GM18520 (cell line): ENCODE measurements at regions not wholly inside any gene's neighbourhood (a gene's known extent, or its start where the extent isn't known, plus 50 kb on each side); places are given as distances from the start of the nearest gene placed in this dataset.
"Not testable (repeated sequence)": the region's sequence is repeated elsewhere in the genome, so short reads cannot be mapped to it uniquely, and the experiment has no call there.

Source experiments
- ATAC-seq: cut with Tn5 transposase; IDR thresholded peaks from one replicate; pipeline ENCODE4 v1.9.1; 2021; ENCODE audit not compliant: unreplicated experiment

DNA sequence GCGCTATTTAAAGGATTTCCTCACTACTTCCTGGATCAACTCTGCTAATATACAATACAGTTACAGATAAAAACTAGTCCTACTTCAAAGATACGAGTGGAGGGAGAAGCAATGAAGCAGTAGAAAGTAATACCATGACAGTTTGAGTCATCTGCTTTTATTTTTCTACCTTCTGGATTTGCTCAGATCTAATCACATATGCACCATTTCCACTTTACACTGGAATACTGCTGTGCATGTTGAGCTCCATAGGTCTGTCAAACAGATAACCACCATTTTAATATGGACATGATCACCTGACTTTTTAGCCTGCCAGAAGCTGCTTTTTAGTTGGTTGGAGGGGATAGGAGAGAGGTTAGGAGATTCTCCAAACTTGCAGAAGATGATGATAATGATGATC is 92.5 kb downstream of the MMUT start:
- no peak for ATAC-seq

DNA sequence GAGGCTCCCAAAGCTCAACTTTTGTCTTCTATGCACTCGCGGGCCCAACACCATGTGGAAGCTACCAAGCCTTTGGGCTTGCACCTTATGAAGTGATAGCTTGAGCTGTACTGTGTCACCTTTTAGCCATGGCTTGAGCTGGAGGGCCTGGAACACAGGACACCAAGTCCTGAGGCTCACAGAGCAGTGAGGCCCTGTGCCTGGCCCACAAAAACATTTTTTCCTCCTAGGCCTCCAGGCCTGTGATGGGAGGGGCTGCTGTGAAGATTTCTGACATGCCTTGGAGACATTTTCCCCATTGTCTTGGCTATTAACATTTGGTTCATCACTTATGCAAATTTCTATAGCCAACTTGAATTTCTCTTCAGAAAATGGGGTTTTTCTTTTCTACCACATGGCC is 96.5 kb downstream of the MMUT start:
- ATAC-seq, result no peak

DNA sequence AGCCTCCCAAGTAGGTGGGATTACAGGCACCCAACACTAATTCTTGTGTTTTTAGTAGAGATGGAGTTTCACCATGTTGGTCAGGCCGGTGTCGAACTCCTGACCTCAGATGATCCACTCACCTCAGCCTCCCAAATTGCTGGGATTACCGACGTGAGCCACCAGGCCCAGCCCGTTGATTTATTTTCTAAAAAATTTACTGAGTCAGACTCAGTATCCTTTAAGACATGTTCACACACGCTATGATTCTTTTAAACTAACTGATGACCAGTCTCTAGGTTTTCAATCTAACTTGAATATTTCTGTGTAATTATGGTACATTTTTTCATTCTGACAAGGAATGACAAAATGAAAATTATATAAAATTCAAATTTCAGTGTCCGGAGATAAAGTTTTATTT is 114.5 kb downstream of the MMUT start:
- no peak for ATAC-seq

DNA sequence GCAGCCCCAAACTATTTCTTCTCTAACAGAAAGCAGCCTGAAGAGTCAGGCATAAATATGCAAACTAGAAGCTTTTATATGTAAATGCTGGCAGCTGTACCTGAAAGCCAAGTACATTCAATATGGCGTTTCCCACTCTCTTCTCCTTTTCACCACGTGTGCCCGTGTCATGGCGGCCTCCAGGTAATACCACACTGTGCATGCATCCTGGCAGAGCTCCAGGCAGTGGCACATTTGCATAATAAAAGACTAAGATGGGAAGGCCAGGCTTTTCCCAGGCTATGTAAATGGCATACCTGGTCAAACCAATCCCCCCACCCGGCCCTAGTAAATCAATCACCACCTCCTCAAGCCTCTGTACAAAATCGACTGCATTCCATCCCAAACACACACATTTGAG is 120.6 kb downstream of the MMUT start:
- no peak for ATAC-seq

DNA sequence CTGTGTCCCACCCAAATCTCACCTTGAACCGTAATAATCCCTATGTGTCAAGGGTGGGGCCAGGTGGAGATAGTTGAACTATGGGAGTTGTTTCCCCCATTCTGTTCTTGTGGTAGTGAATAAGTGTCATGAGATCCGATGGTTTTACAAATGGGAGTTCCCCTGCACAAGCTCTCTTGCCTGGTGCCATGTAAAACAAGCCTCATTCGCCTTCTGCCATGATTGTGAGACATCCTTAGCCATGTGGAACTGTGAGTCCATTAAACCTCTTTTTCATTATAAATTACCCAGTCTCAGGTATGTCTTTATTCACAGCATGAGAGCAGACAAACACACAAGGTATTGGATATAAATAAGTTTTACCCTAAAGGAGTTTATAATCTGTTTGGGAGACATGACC is 121.2 kb downstream of the MMUT start:
- ATAC-seq, result no peak

DNA sequence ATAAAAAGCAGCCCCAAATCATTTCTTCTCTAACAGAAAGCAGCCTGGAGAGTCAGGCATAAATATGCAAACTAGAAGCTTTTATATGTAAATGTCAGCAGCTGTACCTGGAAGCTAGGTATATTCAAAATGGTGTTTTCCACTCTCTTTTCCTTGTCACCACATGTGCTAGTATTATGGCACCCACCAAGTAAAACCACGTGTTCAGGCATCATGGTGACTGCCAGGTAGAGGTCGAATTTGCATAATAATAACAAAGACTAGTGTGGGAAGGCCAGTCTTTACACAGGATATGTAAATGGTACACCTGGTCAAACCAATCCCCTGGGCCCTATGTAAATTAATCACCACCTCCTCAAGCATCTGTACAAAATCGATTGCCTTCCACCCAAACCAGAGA is 124.0 kb downstream of the MMUT start:
- ATAC-seq, result no peak

DNA sequence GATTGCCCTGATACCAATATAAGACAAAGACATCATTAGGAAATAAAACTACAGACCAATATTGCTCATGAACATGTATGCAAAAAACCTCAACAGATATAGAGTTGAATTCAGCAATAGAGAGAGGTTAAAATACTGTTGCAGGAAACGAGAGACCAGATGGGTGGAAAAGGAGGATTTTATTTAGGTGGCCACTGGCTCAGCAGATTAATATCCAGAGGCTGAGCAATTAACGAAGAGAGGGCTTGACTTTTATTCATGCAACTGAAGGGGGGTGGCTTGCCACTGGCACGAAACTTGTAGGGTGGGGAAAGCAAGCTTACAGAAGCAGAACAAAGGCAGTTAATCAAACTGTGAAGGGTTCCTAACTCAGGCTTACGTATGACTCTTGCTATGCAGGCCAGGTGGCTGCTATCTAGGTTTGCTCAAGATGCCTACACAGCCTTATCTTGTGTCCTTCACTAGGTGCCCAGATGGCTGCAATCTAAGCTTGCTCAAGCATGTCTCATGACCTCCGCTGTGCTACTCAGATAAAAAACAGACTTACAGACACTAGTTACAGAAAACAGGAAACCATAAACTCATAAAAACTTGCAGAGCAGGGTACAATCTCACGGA is 126.4 kb downstream of the MMUT start:
- no peak for ATAC-seq

DNA sequence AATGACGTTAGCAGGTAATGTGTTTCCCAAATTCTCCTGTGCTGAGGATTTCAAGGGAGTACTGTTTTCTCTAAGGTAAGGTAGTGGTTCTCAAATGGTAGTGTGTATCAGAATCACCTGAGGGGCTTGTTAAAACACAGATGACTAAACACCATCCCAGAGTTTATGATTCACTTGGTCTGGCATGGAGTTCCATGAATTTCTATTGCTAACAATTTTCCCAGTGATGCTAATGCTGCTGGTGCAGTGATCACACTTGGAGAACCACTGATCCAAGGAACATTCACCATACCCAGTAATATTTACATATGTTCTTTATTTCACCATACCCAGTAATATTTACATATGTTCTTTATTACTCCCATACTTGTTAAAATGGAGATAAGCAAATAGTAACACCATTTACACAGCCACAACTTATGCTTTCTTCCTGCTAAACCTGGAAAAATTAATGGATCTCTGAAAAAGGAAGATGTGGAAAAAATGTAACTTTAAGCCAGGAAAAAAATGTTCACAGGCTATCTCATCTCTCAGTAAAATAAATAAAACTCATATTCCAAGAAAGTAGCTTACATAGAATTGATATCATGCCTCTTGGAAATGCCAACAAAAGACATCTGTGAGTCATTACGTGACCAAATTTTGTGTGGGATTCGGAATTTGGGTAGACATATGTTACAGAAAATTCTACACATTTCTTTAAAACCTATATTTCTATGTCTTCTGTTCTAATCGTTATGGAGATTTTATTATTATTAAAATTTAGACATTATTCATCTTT is 129.5 kb downstream of the MMUT start:
- no peak for ATAC-seq

DNA sequence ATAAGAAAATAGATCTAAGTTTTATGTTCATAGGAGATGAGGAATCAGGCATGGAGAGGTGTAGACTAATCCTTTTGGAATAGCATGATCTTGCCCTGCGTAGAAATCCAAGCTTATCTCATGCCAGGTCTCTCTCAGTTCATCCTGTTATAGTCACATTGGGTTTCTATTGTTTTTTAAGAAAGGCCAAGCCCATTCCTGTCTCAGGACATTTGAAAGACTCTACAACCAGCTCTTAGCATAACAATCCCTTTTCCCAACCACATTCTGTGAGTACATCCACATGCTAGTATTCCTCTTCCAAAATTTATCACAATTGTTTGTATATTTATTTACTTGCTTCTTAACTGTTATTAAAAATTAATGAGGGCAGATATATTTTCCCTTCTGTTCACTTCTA is 130.3 kb downstream of the MMUT start:
- no peak for ATAC-seq

DNA sequence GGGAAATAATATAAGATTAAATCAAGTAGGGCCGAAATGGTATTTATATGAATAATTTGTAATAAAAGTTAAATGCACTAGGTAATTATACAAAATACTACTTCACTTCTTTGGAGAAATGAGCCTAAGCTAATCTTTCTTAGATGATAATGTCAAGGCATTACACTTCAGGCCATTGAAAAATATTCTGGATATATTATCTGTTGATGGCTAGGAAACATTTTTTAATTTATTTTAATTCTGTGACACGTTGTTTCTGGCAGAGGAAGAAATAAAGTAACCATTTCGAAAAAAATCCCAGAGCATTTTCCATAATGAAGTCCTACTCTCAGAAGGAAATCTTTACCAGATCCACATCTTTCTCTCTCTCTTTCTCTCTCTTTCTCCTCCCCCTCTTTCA is 133.9 kb downstream of the MMUT start:
- ATAC-seq, result no peak

DNA sequence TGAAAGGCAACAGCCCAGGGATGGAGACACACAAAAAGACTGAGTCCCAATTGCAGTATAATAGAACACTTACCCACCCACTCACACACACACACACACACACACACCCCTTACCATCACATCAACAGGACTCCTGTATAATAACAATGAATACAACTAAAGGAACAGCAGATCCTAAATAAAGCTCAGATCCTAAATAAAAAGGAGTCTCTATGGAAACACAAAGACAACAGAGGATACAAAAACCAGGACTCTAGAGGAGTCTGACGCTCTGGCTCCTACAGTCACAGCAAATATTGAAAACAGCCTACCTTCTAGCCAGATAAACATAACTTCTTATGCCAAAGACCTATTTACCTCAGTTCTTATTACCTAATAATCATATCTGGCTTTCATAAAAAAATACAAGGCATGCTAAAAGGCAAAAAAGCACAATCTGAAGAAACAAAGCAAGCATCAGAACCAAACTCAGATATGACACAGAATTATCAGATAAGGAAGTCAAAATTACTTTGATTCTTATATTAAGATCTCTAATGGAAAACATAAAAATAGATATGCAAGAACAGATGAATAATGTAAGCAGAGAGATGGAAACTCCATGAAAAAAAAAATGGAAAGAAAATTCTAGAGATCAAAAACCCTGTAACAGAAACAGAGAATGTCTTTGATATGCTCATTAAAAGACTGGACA is 134.9 kb downstream of the MMUT start:
- ATAC-seq, result no peak

DNA sequence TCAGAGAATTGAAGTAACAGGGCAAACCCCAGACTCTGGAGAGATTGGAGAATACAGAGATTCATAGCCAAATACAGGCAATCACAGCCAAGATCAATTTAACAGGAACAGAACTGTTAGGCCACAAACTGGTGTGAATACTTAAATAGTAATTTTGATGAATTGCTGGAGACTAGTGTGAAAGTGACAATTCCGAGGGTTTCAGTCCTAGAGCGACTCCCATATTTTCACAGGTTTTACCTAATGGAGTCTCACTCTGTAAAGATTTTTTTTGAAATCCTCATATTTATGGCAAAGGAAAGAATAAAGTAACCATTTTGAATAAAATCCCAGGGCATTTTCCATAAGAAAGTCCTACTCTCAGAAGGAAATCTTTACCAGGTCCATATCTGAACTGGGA is 135.5 kb downstream of the MMUT start:
- ATAC-seq, result no peak

DNA sequence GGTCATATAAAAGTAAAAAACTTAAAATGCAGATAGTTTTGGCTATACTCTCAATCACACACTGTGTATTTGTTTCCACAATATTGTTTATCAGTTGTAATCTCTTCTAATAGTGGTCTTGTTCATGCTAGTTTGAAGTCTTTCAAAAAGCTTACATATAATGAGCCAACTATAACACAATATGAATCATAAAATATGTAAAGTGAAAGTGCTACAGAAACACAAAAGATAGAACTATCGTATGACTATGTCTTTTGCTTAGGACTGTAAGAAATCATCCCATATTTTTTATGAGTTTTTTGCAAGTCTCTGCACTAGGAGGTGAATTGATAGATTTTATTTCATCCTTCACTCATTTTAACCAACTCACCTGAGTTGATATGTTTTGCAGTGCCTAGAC is 136.0 kb downstream of the MMUT start:
- ATAC-seq, result no peak

DNA sequence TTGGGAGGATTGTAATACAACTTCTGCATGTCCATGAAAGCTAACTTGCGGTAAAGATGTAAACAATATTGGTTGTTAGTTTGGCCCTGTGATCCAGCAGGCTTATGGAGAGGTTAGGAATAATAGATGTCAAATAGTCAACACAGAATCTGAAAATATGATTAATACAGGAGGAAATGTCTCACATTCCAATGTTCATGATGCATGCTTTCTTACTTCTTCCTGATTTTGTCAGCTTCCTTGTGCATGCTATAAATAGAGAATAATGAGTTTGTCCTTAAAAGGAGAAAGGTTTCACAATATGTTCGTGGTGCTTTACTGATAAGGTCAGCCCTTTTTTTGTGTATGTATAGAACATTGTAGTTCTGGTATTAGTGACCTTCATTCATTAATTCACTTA is 136.7 kb downstream of the MMUT start:
- ATAC-seq, result no peak

DNA sequence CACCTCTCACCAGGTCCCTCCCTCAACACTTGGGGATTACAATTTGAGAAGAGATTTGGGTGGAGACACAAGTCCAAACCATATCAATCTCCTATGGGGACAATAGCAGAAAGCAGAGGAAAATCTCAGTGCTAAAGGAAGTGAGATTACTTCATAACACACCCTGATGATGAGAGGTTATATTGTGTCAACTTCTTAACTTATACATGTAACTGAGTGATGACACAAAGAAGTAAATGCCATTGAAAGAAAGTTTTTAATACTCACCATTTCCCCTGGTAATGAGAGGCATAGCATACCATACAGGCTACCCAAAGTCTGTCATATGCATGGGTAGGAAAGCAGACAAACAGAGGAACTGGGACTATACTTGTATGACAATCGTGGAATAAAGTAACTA is 137.2 kb downstream of the MMUT start:
- ATAC-seq, result no peak

DNA sequence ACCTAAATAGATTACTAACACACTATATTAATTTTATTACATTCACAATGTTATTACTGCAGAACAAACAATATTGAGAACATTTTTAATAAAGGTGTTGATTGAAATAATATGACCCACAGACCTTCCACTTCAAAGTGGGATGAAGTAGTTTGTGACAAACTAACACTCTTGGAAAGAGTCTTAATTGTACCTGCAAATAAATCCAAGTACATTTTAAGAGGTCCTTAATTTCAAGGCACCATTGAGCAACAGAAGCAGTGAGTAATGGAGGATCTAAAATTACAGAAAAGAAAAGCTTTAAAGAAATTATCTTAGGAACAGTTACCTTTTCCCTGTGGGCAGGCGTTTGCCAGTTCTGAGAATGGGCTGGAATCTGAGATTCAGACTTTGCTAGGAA is 140.2 kb downstream of the MMUT start:
- no peak for ATAC-seq

DNA sequence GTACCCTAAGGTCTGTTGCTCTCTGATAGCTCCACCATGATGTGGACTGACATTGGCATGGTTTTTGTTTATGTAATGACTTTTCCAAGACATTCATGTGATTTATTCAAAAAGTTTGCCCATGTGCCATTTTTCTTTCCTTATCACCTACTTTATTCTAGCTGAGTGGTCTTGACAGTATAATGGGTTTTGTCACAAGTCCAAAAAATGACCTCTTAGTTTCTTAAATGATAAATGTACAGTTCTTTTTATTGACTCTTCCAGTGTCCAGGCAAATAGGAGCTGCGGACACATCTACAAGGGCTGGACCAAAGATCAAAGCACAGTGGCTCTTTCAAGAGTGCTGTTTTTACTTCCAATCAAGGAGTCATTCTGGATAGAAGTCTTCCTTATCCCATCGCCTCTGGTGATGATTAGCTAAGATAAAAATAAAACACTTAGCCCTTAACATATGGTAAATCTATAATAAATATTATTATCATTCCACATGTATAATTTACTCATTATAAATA is 141.4 kb downstream of the MMUT start:
- ATAC-seq, result no peak

DNA sequence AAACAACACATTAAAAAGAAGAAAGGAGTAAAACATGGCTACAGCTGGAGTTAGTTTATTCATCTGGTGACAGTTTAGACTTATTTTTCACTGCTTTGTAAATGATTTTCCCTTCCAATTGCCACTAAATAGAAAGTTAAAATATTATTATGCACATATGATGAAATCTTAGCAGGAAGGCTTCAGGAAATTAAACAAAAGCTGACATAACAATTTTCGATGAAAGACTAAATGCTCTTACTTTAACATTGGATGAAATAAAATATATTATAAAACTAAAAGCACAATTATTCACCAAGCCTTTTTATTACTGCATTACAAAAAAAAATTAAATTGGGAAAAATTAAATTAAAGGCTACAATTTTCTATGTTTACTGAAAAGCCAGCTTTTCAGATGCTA is 158.0 kb downstream of the MMUT start:
- ATAC-seq, result no peak

DNA sequence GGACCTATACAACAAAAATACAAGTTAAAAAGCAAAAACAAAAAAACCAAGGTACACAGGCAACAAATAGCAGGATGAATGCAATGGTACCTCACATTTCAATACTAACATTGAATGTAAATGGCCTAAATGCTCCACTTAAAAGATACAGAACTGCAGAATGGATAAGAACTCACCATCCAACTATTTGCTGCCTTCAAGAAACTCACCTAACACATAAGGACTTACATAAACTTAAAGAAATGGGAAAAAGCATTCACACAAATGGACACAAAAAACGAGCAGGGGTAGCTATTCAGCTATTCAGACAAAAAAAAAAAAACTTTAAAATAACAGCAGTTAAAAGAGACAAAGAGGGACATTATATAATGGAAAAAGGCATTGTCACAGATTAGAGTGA is 158.7 kb downstream of the MMUT start:
- ATAC-seq, result not testable (repeated sequence)

DNA sequence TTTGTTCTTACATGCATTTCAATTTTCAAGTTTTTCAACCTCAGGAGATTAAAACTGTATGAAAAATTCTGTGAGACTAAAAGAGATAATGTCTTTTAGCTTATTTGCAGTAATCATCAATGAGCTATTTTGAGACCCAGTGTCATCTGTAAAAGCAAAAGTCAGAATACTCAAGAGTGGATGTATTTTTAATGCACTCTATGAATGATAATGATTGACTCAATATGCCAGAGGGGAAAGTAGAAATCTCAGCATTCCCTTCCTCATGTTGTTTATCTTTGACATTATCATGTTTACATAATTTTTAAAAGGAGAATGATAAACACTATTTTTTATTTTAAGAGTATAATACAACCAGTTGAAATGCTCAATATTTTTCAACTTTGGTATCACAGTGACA is 162.1 kb downstream of the MMUT start:
- no peak for ATAC-seq

DNA sequence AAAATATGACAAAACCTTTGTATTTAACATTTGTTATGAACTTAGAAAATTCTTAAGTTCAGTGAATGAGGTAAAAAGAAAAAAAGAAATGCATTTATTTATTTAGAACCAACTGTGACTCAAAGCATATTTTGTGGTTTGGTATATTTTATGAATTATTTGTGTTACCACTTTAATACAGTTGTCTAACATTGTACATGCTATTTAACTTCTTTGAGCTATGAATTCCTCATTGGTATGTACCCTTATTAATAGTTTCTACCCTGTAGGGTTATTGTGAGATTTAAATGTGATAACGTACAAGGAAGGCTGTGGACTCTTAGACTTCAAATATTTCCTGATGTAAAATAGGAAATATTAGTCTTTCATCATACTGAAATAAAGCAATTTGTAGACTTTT is 162.6 kb downstream of the MMUT start:
- ATAC-seq, result no peak

DNA sequence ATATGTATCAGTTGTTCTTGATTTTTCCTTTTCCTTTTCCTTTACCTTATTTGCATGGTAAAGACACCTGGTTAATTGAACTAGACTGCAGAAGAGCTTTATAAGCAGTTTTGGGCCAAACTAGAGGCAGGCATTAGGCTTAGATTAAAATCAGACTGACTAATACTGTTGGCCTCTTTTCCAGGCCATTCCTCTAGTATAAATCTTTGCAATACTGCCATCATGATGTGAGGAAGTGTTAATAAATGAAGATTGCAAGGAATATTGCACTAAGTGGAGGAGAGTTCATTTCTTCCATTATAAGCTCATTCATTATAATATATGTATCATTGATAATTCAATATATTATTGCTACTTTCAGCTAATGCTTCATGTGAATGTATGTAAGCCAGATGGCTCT is 163.8 kb downstream of the MMUT start:
- ATAC-seq, result no peak
